HEK293 (cell line): ENCODE measurements at regions not wholly inside any gene's neighbourhood (a gene's known extent, or its start where the extent isn't known, plus 50 kb on each side); places are given as distances from the start of the nearest gene placed in this dataset.

Experiments
- CTCF ChIA-PET: fragments of 350-600 bp; formaldehyde crosslinking; extraction: SDS; loops from one replicate; lab custom pipeline; 2021; ENCODE audit warnings: antibody characterized with exemption; lab: Yijun Ruan, JAX
- POLR2A ChIA-PET: fragments of 300-600 bp; formaldehyde crosslinking; extraction: SDS; loops from one replicate; lab custom pipeline; 2020; ENCODE audit warnings: antibody characterized with exemption, inconsistent platforms; lab: Yijun Ruan, JAX
- H3K27ac ChIP-seq: fragments of 200-500 bp; sonication (Bioruptor generic); 2 replicates; pipeline ENCODE4 v1.5.1; 2014; ENCODE audit warnings: low read depth, low read length, control low read depth, inconsistent platforms; ENCODE audit errors: extremely low read depth
- H3K36me3 ChIP-seq, 2 experiments: fragments of 200-500 bp in 1 of 2; sonication (Bioruptor generic) in 1 of 2; 1 replicate in 1 of 2; 2 replicates in 1 of 2; pipeline ENCODE4 v1.5.1; 2014 to 2017; ENCODE audit warnings: inconsistent platforms in 2 of 2, low read length in 2 of 2; ENCODE audit not compliant: control insufficient read depth in 2 of 2, insufficient read depth in 1 of 2
- H3K4me1 ChIP-seq: fragments of 200-500 bp; sonication (Bioruptor generic); 2 replicates; pipeline ENCODE4 v1.5.1; 2014; ENCODE audit warnings: mild to moderate bottlenecking, low read length, inconsistent platforms; ENCODE audit not compliant: control insufficient read depth, insufficient read depth
- H3K4me3 ChIP-seq: 2 replicates; pipeline ENCODE4 v1.5.1; 2011; ENCODE audit warnings: low read depth, mild to moderate bottlenecking, control low read depth, low read length, moderate library complexity
- H3K9me3 ChIP-seq: fragments of 200-500 bp; sonication (Bioruptor generic); 2 replicates; pipeline ENCODE4 v1.5.1; 2014; ENCODE audit warnings: low read depth, low read length, inconsistent platforms; ENCODE audit not compliant: control insufficient read depth, insufficient read depth
- GFI1B ChIP-seq: fragments of 450-650 bp; formaldehyde crosslinking; IDR thresholded peaks from 2 replicates; pipeline ENCODE4 v1.5.1; 2016; ENCODE audit warnings: missing biosample characterization, missing genetic modification characterization
- HOXC10 ChIP-seq: sonication (generic); formaldehyde crosslinking; IDR thresholded peaks from 2 replicates; pipeline ENCODE4 v1.8.1; 2023; ENCODE audit warnings: mild to moderate bottlenecking, missing genetic modification reagents
- KLF7 ChIP-seq: fragments of 450-650 bp; formaldehyde crosslinking; IDR thresholded peaks from 2 replicates; pipeline ENCODE4 v1.5.1; 2016; ENCODE audit warnings: missing biosample characterization, missing genetic modification characterization, borderline replicate concordance
- OSR2 ChIP-seq: fragments of 450-650 bp; formaldehyde crosslinking; IDR thresholded peaks from 2 replicates; pipeline ENCODE4 v1.5.1; 2016; ENCODE audit warnings: missing biosample characterization, missing genetic modification characterization
- SETDB1 ChIP-seq: IDR thresholded peaks from one replicate; pipeline ENCODE4 v1.6.1; 2017; ENCODE audit warnings: mild to moderate bottlenecking, low read length, moderate library complexity, mixed read lengths; ENCODE audit not compliant: insufficient read length
- ZFP69B ChIP-seq: fragments of 450-650 bp; formaldehyde crosslinking; IDR thresholded peaks from 2 replicates; pipeline ENCODE4 v1.5.1; 2016; ENCODE audit warnings: missing biosample characterization, missing genetic modification characterization
- ZNF138 ChIP-seq: fragments of 450-650 bp; formaldehyde crosslinking; IDR thresholded peaks from 2 replicates; pipeline ENCODE4 v1.5.1; 2016; ENCODE audit warnings: missing biosample characterization, missing genetic modification characterization, borderline replicate concordance
- ZNF146 ChIP-seq: fragments of 450-650 bp; formaldehyde crosslinking; IDR thresholded peaks from 2 replicates; pipeline ENCODE4 v1.5.1; 2016; ENCODE audit warnings: missing biosample characterization, missing genetic modification characterization
- ZNF266 ChIP-seq: fragments of 450-650 bp; formaldehyde crosslinking; IDR thresholded peaks from 2 replicates; pipeline ENCODE4 v1.5.1; 2016; ENCODE audit warnings: missing biosample characterization, missing genetic modification characterization, low read depth
- ZNF350 ChIP-seq: fragments of 450-650 bp; formaldehyde crosslinking; IDR thresholded peaks from 2 replicates; pipeline ENCODE4 v1.5.0; 2017; ENCODE audit warnings: missing biosample characterization, mild to moderate bottlenecking, missing genetic modification characterization
- ZNF670 ChIP-seq: fragments of 450-650 bp; formaldehyde crosslinking; IDR thresholded peaks from 2 replicates; pipeline ENCODE4 v1.5.1; 2016; ENCODE audit warnings: missing biosample characterization, missing genetic modification characterization, low read depth
- ZNF768 ChIP-seq: fragments of 450-650 bp; formaldehyde crosslinking; IDR thresholded peaks from 2 replicates; pipeline ENCODE4 v1.5.1; 2018; ENCODE audit warnings: missing biosample characterization, mild to moderate bottlenecking, missing genetic modification characterization
- ZSCAN23 ChIP-seq: fragments of 450-650 bp; formaldehyde crosslinking; IDR thresholded peaks from 2 replicates; pipeline ENCODE4 v1.5.1; 2016; ENCODE audit warnings: missing biosample characterization, missing genetic modification characterization
- TF ChIP-seq, protein P1 (sequence below): fragments of 450-650 bp; formaldehyde crosslinking; conservative IDR thresholded peaks from 2 replicates; pipeline ENCODE4 v1.5.1; 2016; ENCODE audit warnings: low read depth, missing biosample characterization, missing genetic modification characterization
- TF ChIP-seq, protein P2 (sequence below): fragments of 450-650 bp; formaldehyde crosslinking; IDR thresholded peaks from 2 replicates; pipeline ENCODE4 v1.5.1; 2017; ENCODE audit warnings: missing biosample characterization, missing genetic modification characterization

DNA sequence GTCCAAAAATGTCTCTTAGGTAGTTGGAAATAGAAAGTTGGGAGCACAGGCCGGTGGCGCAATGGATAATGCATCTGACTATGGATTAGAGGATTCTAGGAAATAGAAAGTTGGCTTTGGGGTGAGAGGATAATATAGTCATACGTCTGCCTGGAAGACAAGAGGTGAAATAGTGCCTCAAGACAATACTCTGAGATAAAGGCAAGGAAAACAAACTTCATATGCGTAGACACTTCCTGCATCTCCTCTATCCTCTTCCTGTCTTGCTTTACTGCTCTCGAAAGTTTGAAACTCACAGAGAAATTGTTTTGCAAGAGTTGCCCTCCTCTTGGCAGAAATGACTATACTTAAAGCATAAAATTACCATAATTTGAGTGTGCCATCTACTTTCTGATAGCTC, 153.2 kb upstream of the FBXL7 start:
- POLR2A ChIA-PET, result no interaction called here
- TF ChIP-seq ZNF266 (tag by site-specific recombination) (no peak), KLF7 (tag by site-specific recombination) (no peak), ZNF146 (tag by site-specific recombination) (no peak), SETDB1 (no peak), ZNF768 (no peak), ZFP69B (tag by site-specific recombination) (no peak)
- TF ChIP-seq, protein P1, sequence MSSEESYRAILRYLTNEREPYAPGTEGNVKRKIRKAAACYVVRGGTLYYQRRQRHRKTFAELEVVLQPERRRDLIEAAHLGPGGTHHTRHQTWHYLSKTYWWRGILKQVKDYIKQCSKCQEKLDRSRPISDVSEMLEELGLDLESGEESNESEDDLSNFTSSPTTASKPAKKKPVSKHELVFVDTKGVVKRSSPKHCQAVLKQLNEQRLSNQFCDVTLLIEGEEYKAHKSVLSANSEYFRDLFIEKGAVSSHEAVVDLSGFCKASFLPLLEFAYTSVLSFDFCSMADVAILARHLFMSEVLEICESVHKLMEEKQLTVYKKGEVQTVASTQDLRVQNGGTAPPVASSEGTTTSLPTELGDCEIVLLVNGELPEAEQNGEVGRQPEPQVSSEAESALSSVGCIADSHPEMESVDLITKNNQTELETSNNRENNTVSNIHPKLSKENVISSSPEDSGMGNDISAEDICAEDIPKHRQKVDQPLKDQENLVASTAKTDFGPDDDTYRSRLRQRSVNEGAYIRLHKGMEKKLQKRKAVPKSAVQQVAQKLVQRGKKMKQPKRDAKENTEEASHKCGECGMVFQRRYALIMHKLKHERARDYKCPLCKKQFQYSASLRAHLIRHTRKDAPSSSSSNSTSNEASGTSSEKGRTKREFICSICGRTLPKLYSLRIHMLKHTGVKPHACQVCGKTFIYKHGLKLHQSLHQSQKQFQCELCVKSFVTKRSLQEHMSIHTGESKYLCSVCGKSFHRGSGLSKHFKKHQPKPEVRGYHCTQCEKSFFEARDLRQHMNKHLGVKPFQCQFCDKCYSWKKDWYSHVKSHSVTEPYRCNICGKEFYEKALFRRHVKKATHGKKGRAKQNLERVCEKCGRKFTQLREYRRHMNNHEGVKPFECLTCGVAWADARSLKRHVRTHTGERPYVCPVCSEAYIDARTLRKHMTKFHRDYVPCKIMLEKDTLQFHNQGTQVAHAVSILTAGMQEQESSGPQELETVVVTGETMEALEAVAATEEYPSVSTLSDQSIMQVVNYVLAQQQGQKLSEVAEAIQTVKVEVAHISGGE (tag by site-specific recombination), result no peak
- Histone ChIP-seq H3K27ac (no peak overlapping the region), H3K36me3 (no peaks in the 10 kb centered on the region), H3K4me1 (no peaks in the 10 kb centered on the region), H3K9me3 (no peaks in the 10 kb centered on the region), H3K4me3 (no peak overlapping the region)
- CTCF ChIA-PET, result interaction anchor here (0.7 kb wide), 1 partner anchor 1021 kb away, joined by 3 read pairs; no protein-coding TSS in a partner anchor

DNA sequence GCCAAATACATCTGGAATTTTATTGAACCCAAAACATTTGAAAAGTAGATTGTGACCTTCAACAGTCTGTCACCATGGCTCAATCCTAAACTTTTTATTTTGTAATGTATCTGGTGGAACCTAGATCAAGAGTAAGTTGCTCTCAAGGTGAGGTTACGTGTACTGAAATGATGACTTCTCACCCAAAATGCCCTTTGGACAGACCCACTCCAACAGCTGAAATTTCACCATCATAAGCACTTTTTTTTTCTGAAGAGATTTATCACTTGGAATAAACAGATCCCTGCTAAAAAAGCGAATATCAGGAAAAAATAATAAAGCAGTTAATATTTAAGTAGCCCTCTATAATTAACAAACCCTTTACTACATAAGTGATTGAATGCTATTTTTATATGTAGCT, 155.0 kb upstream of the FBXL7 start:
- Histone ChIP-seq H3K4me1 (no peaks in the 10 kb centered on the region), H3K27ac (no peak overlapping the region), H3K36me3 (no peaks in the 10 kb centered on the region), H3K9me3 (no peaks in the 10 kb centered on the region), H3K4me3 (no peak overlapping the region)
- TF ChIP-seq ZNF670 (no peak), ZNF138 (tag by site-specific recombination) (no peak), GFI1B (tag by site-specific recombination) (no peak), OSR2 (tag by site-specific recombination) (no peak), ZSCAN23 (no peak)
- ChIA-PET POLR2A (no interaction called here), CTCF (interaction anchor here (0.6 kb wide), 1 partner anchor 1430 kb away, joined by 5 read pairs; no protein-coding TSS in a partner anchor)

DNA sequence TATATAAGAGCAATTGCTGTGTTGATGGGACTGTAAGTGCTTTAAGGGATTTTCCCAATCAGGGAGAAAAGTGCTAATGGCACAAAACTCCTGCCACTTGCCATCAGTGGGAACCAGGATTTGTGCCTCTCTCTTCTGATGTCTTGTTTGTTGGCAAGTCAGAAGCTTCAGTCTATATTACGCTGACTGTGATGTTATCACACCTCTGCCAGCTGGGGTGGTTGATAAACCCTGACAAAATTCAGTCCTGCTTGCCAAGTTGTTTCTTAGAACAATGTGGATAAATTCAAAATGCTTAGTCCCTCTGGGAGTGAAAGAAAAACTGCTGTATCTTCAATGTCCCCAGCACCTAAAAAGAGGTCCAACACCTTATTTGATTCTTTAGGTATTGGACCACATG, 161.4 kb upstream of the FBXL7 start:
- CTCF ChIA-PET, result interaction anchor here (0.6 kb wide), 1 partner anchor 813 kb away, joined by 3 read pairs; no protein-coding TSS in a partner anchor
- no peaks in the 10 kb centered on the region for H3K4me1 ChIP-seq
- TF ChIP-seq, protein P2, sequence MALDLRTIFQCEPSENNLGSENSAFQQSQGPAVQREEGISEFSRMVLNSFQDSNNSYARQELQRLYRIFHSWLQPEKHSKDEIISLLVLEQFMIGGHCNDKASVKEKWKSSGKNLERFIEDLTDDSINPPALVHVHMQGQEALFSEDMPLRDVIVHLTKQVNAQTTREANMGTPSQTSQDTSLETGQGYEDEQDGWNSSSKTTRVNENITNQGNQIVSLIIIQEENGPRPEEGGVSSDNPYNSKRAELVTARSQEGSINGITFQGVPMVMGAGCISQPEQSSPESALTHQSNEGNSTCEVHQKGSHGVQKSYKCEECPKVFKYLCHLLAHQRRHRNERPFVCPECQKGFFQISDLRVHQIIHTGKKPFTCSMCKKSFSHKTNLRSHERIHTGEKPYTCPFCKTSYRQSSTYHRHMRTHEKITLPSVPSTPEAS, result no peak
- no peak for TF ChIP-seq ZNF350
- TF ChIP-seq HOXC10 (CRISPR knock-in tag), result no peak

More for the DNA sequence above, 161.4 kb upstream of the FBXL7 start:
- Histone ChIP-seq H3K36me3 (no peaks in the 10 kb centered on the region), H3K9me3 (no peaks in the 10 kb centered on the region), H3K4me3 (no peak overlapping the region), H3K27ac (no peak overlapping the region)
- POLR2A ChIA-PET, result no interaction called here
